A549 (cell line): ENCODE measurements at regions not wholly inside any gene's neighbourhood (a gene's known extent, or its start where the extent isn't known, plus 50 kb on each side); places are given as distances from the start of the nearest gene placed in this dataset.

Experiments
- ATAC-seq, 2 experiments: fragments of 200-7000 bp in 1 of 2; fragments of >200 bp in 1 of 2; cut with Nextera tagmentation in 1 of 2; cut with Tn5 transposase in 1 of 2; 3 replicates each; pipeline versions ENCODE4 v1.8.0 to v1.9.1; 2018 to 2020; ENCODE audit warnings: mild to moderate bottlenecking in 1 of 2, moderate library complexity in 1 of 2
- CTCF ChIA-PET: fragments of 300-600 bp; sonication (Branson Sonifier 250); formaldehyde crosslinking; extraction: SDS; loops from one replicate; lab custom pipeline; 2021; ENCODE audit warnings: antibody characterized with exemption, inconsistent platforms; lab: Yijun Ruan, JAX
- POLR2A ChIA-PET: fragments of 350-600 bp; formaldehyde crosslinking; extraction: SDS; loops from one replicate; lab custom pipeline; 2021; ENCODE audit warnings: antibody characterized with exemption, inconsistent platforms; lab: Yijun Ruan, JAX
- DNase-seq, 2 experiments: peaks; one replicate each; pipeline versions ENCODE4 v3.0.0 to v3.0.0-alpha.2; 2011 to 2016; ENCODE audit warnings: low read depth in 1 of 2, low spot score in 1 of 2
- FAIRE-seq: peaks from 2 replicates; lab custom pipeline; 2011; peaks lifted over from hg19 to GRCh38; lab: Jason Lieb, UNC
- H3K27ac ChIP-seq, 2 experiments: fragments of >200 bp; sonication (Bioruptor Twin); formaldehyde crosslinking; 3 replicates each; pipeline ENCODE4 v1.5.1; 2016 to 2017
- H3K4me1 ChIP-seq: fragments of >200 bp; sonication (Bioruptor Twin); formaldehyde crosslinking; 3 replicates; pipeline ENCODE4 v1.6.1; 2016
- H3K4me2 ChIP-seq: fragments of >200 bp; sonication (Bioruptor Twin); formaldehyde crosslinking; 3 replicates; pipeline ENCODE4 v1.6.1; 2016
- H3K4me3 ChIP-seq: fragments of >200 bp; sonication (Bioruptor Twin); formaldehyde crosslinking; 3 replicates; pipeline ENCODE4 v1.5.1; 2016
- H3K9me3 ChIP-seq: fragments of >200 bp; sonication (Bioruptor Twin); formaldehyde crosslinking; 3 replicates; pipeline ENCODE4 v1.6.1; 2016
- BHLHE40 ChIP-seq: IDR thresholded peaks from 2 replicates; pipeline ENCODE4 v1.6.1; 2012; ENCODE audit warnings: low read depth, low read length, inconsistent platforms
- HDAC2 ChIP-seq: fragments of 200-600 bp; sonication (generic); IDR thresholded peaks from 2 replicates; pipeline ENCODE4 v1.6.1; 2016
- HOXB5 ChIP-seq: fragments of 250-450 bp; sonication (Bioruptor Pico); IDR thresholded peaks from 2 replicates; pipeline ENCODE4 v1.5.0; 2020; ENCODE audit warnings: mild to moderate bottlenecking, moderate library complexity
- MAFK ChIP-seq: fragments of 450-650 bp; IDR thresholded peaks from 2 replicates; pipeline ENCODE4 v1.6.1; 2014; ENCODE audit not compliant: partially characterized antibody
- NPAS2 ChIP-seq: fragments of 250-450 bp; sonication (Bioruptor Pico); IDR thresholded peaks from 2 replicates; pipeline ENCODE4 v1.8.0; 2022; ENCODE audit warnings: mild to moderate bottlenecking, moderate library complexity, borderline replicate concordance
- NR3C1 ChIP-seq: fragments of >200 bp; sonication (Bioruptor Twin); formaldehyde crosslinking; IDR thresholded peaks from 3 replicates; pipeline ENCODE4 v1.6.1; 2017
- RAD21 ChIP-seq, 2 experiments: fragments of >200 bp in 1 of 2; sonication (Bioruptor Twin) in 1 of 2; formaldehyde crosslinking in 1 of 2; IDR thresholded peaks in 1 of 2; conservative IDR thresholded peaks in 1 of 2; 2 replicates in 1 of 2; 3 replicates in 1 of 2; pipeline ENCODE4 v1.6.1; 2012 to 2018; ENCODE audit warnings: inconsistent platforms in 1 of 2
- RFX5 ChIP-seq: fragments of 450-650 bp; IDR thresholded peaks from 2 replicates; pipeline ENCODE4 v1.7.1; 2014; ENCODE audit warnings: antibody characterized with exemption, mild to moderate bottlenecking, moderate library complexity
- RNF2 ChIP-seq: fragments of 200-600 bp; sonication (generic); IDR thresholded peaks from 2 replicates; pipeline ENCODE4 v1.6.1; 2016; ENCODE audit warnings: low read depth, mild to moderate bottlenecking, antibody characterized with exemption, moderate library complexity, borderline replicate concordance
- TP53 ChIP-seq: fragments of 250-450 bp; sonication (Bioruptor Pico); IDR thresholded peaks from 2 replicates; pipeline ENCODE4 v1.5.0; 2021; ENCODE audit warnings: mild to moderate bottlenecking, moderate library complexity
- ZNF302 ChIP-seq: fragments of 250-450 bp; sonication (Bioruptor Pico); IDR thresholded peaks from 2 replicates; pipeline ENCODE4 v1.9.0; 2021; ENCODE audit warnings: inconsistent platforms, mild to moderate bottlenecking, moderate library complexity
- ZSCAN20 ChIP-seq: fragments of 250-450 bp; sonication (Bioruptor Pico); IDR thresholded peaks from 2 replicates; pipeline ENCODE4 v1.8.0; 2022; ENCODE audit warnings: mild to moderate bottlenecking, moderate library complexity
- WGBS: methylation state at CpG from one replicate; pipeline ENCODE4 v1.1.6; 2017; ENCODE audit errors: missing lambda C conversion rate; 5-methylcytosine and 5-hydroxymethylcytosine counted together
- TF ChIP-seq, protein P1 (sequence below): fragments of >200 bp; sonication (Bioruptor Twin); formaldehyde crosslinking; IDR thresholded peaks from 3 replicates; pipeline ENCODE4 v1.5.1; 2016
- TF ChIP-seq, protein P2 (sequence below): fragments of >200 bp; sonication (Bioruptor Twin); formaldehyde crosslinking; IDR thresholded peaks from 3 replicates; pipeline ENCODE4 v1.6.1; 2016
- TF ChIP-seq, protein P3 (sequence below): fragments of 250-450 bp; sonication (Bioruptor Pico); IDR thresholded peaks from 2 replicates; pipeline ENCODE4 v1.5.0; 2021; ENCODE audit warnings: mild to moderate bottlenecking, moderate library complexity, borderline replicate concordance
- TF ChIP-seq, protein P4 (sequence below): fragments of >200 bp; sonication (Bioruptor Twin); formaldehyde crosslinking; IDR thresholded peaks from 2 replicates; pipeline ENCODE4 v1.6.1; 2016
- TF ChIP-seq, protein P5 (sequence below): fragments of 200-600 bp; sonication (generic); IDR thresholded peaks from 2 replicates; pipeline ENCODE4 v1.6.1; 2016; ENCODE audit warnings: antibody characterized with exemption, mild to moderate bottlenecking, moderate library complexity

DNA sequence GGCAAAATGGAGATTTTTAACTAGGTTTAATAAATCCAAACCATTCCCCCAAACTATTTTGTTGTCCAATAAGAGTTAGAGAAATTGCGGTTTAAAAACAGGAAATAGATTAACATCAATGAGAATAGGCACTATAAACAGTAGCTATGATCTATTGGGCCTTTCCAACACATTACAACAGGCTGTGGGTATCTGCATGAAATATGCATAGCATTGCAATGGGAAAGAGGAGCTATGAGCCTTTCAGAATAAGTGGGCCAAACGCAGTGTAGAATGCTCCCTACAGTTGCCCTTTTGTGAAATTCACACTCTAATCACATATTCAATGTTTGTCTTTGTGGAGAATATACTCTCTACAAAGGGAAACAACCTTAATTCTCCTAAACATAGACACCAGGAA, 305.5 kb upstream of the PRMT6 start:
- CTCF ChIA-PET = no interaction called here
- POLR2A ChIA-PET = no interaction called here
- Histone ChIP-seq H3K4me3 (no peak overlapping the region), H3K9me3 (no peaks in the 10 kb centered on the region), H3K4me1 (no peaks in the 10 kb centered on the region), H3K4me2 (no peak overlapping the region), H3K27ac (no peak overlapping the region)
- DNase-seq = no peak
- TF ChIP-seq BHLHE40 (no peak), MAFK (no peak), RAD21 (conservative IDR thresholded peaks at IDR 0.05 in 1 of 2, IDR thresholded peaks at IDR 0.05 in 1 of 2) (no peak), HOXB5 (CRISPR knock-in tag) (no peak), NPAS2 (CRISPR knock-in tag) (no peak), ZNF302 (CRISPR knock-in tag) (no peak), TP53 (no peak)
- TF ChIP-seq, protein P1, sequence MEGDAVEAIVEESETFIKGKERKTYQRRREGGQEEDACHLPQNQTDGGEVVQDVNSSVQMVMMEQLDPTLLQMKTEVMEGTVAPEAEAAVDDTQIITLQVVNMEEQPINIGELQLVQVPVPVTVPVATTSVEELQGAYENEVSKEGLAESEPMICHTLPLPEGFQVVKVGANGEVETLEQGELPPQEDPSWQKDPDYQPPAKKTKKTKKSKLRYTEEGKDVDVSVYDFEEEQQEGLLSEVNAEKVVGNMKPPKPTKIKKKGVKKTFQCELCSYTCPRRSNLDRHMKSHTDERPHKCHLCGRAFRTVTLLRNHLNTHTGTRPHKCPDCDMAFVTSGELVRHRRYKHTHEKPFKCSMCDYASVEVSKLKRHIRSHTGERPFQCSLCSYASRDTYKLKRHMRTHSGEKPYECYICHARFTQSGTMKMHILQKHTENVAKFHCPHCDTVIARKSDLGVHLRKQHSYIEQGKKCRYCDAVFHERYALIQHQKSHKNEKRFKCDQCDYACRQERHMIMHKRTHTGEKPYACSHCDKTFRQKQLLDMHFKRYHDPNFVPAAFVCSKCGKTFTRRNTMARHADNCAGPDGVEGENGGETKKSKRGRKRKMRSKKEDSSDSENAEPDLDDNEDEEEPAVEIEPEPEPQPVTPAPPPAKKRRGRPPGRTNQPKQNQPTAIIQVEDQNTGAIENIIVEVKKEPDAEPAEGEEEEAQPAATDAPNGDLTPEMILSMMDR = no peak
- TF ChIP-seq, protein P2, sequence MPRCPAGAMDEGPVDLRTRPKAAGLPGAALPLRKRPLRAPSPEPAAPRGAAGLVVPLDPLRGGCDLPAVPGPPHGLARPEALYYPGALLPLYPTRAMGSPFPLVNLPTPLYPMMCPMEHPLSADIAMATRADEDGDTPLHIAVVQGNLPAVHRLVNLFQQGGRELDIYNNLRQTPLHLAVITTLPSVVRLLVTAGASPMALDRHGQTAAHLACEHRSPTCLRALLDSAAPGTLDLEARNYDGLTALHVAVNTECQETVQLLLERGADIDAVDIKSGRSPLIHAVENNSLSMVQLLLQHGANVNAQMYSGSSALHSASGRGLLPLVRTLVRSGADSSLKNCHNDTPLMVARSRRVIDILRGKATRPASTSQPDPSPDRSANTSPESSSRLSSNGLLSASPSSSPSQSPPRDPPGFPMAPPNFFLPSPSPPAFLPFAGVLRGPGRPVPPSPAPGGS = no peak
- TF ChIP-seq, protein P3, sequence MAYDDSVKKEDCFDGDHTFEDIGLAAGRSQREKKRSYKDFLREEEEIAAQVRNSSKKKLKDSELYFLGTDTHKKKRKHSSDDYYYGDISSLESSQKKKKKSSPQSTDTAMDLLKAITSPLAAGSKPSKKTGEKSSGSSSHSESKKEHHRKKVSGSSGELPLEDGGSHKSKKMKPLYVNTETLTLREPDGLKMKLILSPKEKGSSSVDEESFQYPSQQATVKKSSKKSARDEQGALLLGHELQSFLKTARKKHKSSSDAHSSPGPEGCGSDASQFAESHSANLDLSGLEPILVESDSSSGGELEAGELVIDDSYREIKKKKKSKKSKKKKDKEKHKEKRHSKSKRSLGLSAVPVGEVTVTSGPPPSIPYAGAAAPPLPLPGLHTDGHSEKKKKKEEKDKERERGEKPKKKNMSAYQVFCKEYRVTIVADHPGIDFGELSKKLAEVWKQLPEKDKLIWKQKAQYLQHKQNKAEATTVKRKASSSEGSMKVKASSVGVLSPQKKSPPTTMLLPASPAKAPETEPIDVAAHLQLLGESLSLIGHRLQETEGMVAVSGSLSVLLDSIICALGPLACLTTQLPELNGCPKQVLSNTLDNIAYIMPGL (CRISPR knock-in tag) = no peak
- no peak for FAIRE-seq
- WGBS = 0% methylated on average over 2 of the region's 2 CpGs
- ATAC-seq = no peak

DNA sequence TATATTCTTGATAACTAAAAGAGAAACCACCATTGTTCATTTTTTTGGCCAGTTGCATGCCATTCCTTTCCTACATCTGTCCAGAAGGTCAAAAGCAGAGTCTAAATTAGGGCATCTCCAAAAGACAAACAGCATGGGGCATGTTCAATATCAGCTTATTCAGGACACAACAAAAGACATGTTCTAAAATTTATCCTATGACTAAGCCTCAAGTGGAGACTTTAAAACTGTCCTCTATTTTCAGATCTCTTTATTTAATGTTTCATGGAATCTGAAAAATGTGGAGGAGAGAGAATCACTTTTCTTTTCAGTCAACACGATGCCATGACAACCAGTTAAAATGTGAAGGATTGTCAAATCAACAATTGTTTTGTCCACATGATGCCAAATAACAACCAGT, 303.4 kb upstream of the PRMT6 start:
- no peaks in the 10 kb centered on the region for H3K9me3 ChIP-seq
- WGBS = 0% methylated on average over 1 of the region's 1 CpG
- no peak overlapping the region for H3K4me3 ChIP-seq
- FAIRE-seq = no peak
- no peak for ATAC-seq
- ChIA-PET POLR2A (no interaction called here), CTCF (no interaction called here)
- H3K4me2 ChIP-seq = no peak overlapping the region
- no peaks in the 10 kb centered on the region for H3K4me1 ChIP-seq
- DNase-seq = no peak
- TF ChIP-seq NR3C1 = no peak
- TF ChIP-seq HDAC2 = no peak
- no peak for TF ChIP-seq RFX5
- TF ChIP-seq, all 56 proteins: peak for 0
- H3K27ac ChIP-seq = no peak overlapping the region

DNA sequence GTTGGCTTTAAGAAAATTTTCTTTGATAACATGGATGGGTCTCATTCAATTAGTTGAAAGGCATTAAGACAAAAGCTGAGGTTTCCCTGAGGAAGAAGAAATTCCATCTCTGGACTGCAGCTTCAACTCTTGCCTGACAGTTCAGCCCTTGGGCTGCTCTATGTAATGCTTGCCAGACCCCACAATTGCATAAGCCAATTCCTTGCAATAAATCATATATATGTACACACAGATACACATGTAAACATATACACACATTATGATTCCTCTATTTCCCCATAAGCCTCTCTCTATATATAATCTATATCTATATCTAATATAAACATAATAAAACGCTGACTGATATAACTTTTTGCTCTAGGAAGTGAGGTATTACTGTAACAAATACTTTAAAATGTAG, 301.5 kb upstream of the PRMT6 start:
- DNase-seq = no peak
- CTCF ChIA-PET = no interaction called here
- ATAC-seq = no peak
- no peak for FAIRE-seq
- Histone ChIP-seq H3K27ac (no peak overlapping the region), H3K9me3 (no peaks in the 10 kb centered on the region), H3K4me1 (no peaks in the 10 kb centered on the region), H3K4me2 (no peak overlapping the region), H3K4me3 (no peak overlapping the region)
- 0% methylated on average over 1 of the region's 1 CpG for WGBS
- TF ChIP-seq RNF2 = no peak
- TF ChIP-seq, protein P4, sequence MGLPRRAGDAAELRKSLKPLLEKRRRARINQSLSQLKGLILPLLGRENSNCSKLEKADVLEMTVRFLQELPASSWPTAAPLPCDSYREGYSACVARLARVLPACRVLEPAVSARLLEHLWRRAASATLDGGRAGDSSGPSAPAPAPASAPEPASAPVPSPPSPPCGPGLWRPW = no peak
- TF ChIP-seq, protein P5, sequence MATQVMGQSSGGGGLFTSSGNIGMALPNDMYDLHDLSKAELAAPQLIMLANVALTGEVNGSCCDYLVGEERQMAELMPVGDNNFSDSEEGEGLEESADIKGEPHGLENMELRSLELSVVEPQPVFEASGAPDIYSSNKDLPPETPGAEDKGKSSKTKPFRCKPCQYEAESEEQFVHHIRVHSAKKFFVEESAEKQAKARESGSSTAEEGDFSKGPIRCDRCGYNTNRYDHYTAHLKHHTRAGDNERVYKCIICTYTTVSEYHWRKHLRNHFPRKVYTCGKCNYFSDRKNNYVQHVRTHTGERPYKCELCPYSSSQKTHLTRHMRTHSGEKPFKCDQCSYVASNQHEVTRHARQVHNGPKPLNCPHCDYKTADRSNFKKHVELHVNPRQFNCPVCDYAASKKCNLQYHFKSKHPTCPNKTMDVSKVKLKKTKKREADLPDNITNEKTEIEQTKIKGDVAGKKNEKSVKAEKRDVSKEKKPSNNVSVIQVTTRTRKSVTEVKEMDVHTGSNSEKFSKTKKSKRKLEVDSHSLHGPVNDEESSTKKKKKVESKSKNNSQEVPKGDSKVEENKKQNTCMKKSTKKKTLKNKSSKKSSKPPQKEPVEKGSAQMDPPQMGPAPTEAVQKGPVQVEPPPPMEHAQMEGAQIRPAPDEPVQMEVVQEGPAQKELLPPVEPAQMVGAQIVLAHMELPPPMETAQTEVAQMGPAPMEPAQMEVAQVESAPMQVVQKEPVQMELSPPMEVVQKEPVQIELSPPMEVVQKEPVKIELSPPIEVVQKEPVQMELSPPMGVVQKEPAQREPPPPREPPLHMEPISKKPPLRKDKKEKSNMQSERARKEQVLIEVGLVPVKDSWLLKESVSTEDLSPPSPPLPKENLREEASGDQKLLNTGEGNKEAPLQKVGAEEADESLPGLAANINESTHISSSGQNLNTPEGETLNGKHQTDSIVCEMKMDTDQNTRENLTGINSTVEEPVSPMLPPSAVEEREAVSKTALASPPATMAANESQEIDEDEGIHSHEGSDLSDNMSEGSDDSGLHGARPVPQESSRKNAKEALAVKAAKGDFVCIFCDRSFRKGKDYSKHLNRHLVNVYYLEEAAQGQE = no peak
- no peak for TF ChIP-seq ZSCAN20
- POLR2A ChIA-PET = no interaction called here
